Fibroblast of mammary gland (primary cell): ENCODE measurements at regions not wholly inside any gene's neighbourhood (a gene's known extent, or its start where the extent isn't known, plus 50 kb on each side); places are given as distances from the start of the nearest gene placed in this dataset.

Experiments used
- DNase-seq: peaks from one replicate; pipeline ENCODE4 v3.0.0-alpha.2; 2010; ENCODE audit warnings: low read depth
- H3K4me3 ChIP-seq: 2 replicates; pipeline ENCODE4 v1.5.1; 2011; ENCODE audit warnings: low read depth, mild to moderate bottlenecking, low read length, moderate library complexity; ENCODE audit not compliant: control insufficient read depth
- TF ChIP-seq, protein P1 (sequence below): conservative IDR thresholded peaks from 2 replicates; pipeline ENCODE4 v1.5.1; 2011; ENCODE audit warnings: low read depth, low read length, inconsistent platforms; ENCODE audit not compliant: control insufficient read depth, insufficient read depth

DNA sequence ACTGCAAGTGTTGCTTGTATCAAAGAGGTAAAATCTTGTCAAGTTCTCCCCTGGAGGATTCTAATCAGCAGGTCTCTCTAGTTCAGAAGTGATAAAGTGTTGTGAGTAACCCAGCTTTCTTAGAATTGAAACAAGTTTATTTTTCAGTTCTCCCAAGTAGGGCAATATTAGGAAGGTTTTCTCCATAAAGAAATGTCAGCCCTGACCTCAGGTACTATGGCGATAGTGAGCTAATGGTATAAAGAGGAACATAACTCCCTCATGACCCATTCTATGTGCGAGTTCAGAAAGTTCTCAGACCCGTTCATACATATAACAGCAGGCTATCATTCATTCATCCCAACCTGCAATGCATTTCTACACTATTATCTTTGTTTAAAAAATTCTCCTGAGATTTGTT is 421.1 kb upstream of the SETBP1 start:
- TF ChIP-seq, protein P1, sequence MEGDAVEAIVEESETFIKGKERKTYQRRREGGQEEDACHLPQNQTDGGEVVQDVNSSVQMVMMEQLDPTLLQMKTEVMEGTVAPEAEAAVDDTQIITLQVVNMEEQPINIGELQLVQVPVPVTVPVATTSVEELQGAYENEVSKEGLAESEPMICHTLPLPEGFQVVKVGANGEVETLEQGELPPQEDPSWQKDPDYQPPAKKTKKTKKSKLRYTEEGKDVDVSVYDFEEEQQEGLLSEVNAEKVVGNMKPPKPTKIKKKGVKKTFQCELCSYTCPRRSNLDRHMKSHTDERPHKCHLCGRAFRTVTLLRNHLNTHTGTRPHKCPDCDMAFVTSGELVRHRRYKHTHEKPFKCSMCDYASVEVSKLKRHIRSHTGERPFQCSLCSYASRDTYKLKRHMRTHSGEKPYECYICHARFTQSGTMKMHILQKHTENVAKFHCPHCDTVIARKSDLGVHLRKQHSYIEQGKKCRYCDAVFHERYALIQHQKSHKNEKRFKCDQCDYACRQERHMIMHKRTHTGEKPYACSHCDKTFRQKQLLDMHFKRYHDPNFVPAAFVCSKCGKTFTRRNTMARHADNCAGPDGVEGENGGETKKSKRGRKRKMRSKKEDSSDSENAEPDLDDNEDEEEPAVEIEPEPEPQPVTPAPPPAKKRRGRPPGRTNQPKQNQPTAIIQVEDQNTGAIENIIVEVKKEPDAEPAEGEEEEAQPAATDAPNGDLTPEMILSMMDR = no peak
- DNase-seq = no peak

DNA sequence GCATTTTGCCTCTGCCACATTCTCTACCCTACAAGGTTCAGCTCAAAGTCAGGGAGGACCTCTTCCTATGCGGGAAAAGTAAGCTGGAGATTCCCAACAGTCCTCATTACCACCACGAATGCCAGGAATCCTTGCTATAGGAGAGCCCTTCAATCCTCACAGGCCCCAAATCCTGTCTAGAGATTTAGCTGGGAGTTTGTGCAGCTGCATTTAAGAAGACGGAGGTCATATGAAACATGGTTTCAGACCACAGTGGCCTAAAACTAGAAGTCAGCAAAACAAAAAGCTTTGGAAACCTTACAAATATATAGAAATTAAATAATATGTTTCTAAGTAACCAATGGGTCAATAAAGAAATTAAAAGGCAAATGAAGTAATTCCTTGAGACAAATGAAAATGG is 415.3 kb upstream of the SETBP1 start:
- TF ChIP-seq, protein P1 = no peak

More for the DNA sequence above, 421.1 kb upstream of the SETBP1 start:
- no peak overlapping the region for H3K4me3 ChIP-seq

DNA sequence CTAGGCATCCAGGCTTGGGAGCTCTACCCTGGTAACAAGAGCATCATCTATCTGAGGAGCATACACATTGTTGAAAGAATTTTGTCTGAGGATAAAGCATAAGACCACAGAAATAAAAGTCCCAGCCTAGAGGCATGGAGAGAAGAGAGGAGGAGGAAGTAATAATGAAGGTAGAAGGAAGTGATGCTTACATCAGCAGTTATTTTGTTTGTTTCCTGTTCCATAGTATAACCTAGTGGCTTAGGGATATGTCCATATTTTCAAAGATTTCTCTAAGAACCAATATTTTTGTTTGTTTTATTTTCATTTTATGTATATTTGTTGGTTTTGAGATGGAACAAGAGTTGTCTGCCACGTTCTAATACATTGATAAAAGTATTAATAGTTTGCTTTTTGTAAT is 407.4 kb upstream of the SETBP1 start:
- TF ChIP-seq, protein P1 = no peak
- DNase-seq = no peak
- H3K4me3 ChIP-seq = no peak overlapping the region

More for the DNA sequence above, 415.3 kb upstream of the SETBP1 start:
- H3K4me3 ChIP-seq = no peak overlapping the region
- DNase-seq = no peak

DNA sequence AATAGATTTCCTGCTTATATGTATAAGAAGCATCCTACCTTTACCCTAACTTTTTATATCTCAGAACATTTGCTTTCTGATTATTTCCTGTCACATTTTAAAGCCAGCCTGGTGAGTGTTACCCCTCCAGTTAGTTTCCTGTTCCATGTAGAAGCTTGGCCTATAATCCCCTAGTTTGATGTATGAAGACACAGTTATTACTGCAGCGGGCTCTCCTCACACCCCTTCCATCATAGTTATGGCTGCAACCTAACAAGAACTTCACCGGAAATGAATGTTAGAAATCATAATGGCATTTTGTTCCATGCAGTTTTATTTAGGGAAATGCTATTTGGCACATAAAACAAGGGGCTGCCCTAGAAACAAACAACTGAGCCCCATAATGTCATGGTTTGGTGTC is 400.2 kb upstream of the SETBP1 start:
- TF ChIP-seq, protein P1 = no peak
- no peak overlapping the region for H3K4me3 ChIP-seq
- DNase-seq = no peak

DNA sequence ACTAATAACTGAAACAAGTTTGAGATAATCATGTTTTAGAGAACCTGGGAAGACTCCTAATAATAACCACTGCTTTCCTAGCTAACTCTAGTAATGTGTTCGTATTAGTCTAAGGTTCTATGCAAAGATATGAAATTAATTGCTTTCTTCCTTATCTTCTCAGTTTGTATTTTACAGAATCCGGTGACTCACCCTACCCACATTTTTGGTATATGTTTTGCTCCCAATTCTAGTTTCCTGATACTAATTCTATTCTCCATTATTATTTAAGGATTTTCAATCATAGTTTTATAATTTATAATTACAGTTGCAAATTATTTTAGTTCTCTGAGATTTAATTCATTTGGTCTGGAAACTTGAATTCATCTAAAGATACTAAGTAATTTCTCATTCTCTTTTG is 394.6 kb upstream of the SETBP1 start:
- TF ChIP-seq, protein P1 = no peak
- no peak for DNase-seq
- no peak overlapping the region for H3K4me3 ChIP-seq

DNA sequence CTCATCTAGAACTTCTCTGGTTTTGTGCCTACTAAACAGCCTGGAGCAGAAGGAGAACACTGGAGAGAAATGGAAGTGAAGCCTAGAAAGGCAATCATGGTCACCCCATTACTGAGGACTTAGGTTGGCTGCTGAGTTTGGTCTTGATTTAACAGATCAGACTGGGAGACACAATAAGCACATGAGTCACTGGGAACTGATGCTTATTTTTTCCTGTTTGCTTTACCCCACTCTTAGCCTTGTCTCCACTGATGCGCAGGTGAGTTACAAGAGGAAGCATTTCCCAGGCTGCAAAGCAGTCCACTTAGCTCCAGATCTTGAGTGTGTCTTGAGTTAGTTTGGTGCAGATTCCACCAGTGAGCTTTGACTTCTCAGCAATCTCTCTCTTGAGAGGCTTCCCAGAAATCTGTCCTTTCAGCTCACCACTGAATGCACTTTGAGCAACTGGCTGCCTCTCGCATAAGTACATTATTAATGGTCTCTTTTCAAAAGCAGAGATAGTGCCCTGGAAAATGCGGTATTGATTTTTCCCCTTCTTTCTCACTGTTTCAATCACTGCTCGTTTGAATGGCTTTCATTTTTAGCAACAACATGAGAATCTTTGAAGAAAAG is 390.2 kb upstream of the SETBP1 start:
- TF ChIP-seq, protein P1 = no peak
- H3K4me3 ChIP-seq = no peak overlapping the region
- no peak for DNase-seq

DNA sequence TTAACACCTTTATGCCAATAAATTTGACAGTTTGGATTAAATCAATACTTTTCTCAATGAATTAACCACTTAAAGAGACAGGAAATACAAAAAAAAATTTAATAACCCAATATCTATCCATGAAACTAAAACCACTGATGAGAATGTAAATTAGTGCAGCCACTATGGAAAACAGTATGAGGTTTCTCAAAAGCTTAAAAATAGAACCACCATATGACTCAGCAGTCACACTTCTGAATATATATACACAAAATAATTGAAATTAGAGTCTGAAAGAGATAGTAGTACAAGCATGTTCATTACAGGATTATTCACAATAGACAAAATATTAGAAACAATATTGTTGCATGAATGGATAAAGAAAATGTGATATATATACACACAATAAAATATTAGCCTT is 382.1 kb upstream of the SETBP1 start:
- no peak overlapping the region for H3K4me3 ChIP-seq
- TF ChIP-seq, protein P1 = no peak
- no peak for DNase-seq
